Peyer's patch (tissue), 4 donors: ENCODE measurements at regions not wholly inside any gene's neighbourhood (a gene's known extent, or its start where the extent isn't known, plus 50 kb on each side); places are given as distances from the start of the nearest gene placed in this dataset.

Experiments
- POLR2A ChIP-seq, 2 donors: fragments of 450-650 bp; IDR thresholded peaks; one replicate each; pipeline ENCODE4 v1.5.1; 2017; ENCODE audit warnings: antibody characterized with exemption in 2 of 2, mild to moderate bottlenecking in 2 of 2, moderate library complexity in 2 of 2
- TF ChIP-seq, protein P1 (sequence below), 6 experiments: fragments of 450-650 bp in 4 of 6; fragments of 200-600 bp in 2 of 6; sonication (generic) in 1 of 6; IDR thresholded peaks; one replicate each; pipeline ENCODE4 v1.5.1; 2017 to 2019; ENCODE audit warnings: antibody characterized with exemption in 6 of 6, mild to moderate bottlenecking in 3 of 6, moderate library complexity in 1 of 6

GRCh38 chr2:48194641-48195040 is 119.8 kb upstream of the FOXN2 start:
- TF ChIP-seq, protein P1, sequence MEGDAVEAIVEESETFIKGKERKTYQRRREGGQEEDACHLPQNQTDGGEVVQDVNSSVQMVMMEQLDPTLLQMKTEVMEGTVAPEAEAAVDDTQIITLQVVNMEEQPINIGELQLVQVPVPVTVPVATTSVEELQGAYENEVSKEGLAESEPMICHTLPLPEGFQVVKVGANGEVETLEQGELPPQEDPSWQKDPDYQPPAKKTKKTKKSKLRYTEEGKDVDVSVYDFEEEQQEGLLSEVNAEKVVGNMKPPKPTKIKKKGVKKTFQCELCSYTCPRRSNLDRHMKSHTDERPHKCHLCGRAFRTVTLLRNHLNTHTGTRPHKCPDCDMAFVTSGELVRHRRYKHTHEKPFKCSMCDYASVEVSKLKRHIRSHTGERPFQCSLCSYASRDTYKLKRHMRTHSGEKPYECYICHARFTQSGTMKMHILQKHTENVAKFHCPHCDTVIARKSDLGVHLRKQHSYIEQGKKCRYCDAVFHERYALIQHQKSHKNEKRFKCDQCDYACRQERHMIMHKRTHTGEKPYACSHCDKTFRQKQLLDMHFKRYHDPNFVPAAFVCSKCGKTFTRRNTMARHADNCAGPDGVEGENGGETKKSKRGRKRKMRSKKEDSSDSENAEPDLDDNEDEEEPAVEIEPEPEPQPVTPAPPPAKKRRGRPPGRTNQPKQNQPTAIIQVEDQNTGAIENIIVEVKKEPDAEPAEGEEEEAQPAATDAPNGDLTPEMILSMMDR (IDR thresholded peaks at IDR 0.05), result no peak
- TF ChIP-seq POLR2A (IDR thresholded peaks at IDR 0.05), result no peak
